ENCODE measurements at regions not wholly inside any gene's neighbourhood (a gene's known extent, or its start where the extent isn't known, plus 50 kb on each side); places are given as distances from the start of the nearest gene placed in this dataset.
"Not testable (repeated sequence)": the region's sequence is repeated elsewhere in the genome, so short reads cannot be mapped to it uniquely, and the experiment has no call there.

DNA sequence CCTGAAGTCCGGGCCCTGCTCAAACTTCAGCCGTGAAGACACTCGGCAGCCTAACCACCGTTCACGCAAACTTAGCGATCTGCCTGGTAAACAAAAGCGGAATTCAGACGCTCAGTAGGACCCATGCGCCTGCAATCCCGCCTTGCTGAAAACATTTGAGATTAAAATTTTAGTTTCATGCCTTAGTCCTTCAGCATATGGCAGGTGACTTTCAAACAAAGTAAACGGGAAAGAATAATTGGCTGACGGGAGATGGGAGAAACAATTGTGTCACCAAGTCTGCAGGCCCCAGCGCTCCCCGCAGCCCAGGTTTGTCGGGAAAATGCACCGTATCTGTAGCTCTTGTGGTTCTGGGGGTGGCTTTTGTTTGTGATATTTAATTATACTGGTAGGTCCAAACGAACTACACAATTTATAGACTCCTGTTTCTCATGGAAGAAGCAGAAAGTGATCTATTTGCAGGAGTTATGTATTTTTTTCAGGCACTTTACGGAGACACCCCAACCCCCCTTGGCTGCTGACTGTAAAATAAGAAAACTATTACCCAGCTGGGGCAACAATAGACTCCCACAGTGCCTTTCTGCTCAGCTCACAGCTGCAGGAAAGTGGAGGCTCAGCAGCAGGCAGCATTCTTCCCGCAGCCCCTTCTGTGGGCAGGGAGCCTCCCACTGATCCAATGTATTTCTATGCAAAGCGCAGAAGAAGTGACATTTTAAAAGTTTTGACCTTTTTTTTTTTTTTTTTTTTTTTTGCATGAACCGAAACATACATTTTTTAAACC is 94.8 kb downstream of the SOX1 start:
- Histone ChIP-seq H3K36me3 (no peaks in the 10 kb centered on the region), H3K4me3 (ENCODE audit: low read depth, low read length) (no peak overlapping the region), H3K27me3 (peaks cover 47% of the 10 kb centered on the region), H3K4me1 (no peaks in the 10 kb centered on the region), H3K9me3 (no peaks in the 10 kb centered on the region)
- DNase-seq = no peak
- TF ChIP-seq CTCF (IDR thresholded peaks at IDR 0.05; ENCODE audit: low read depth, low read length) = no peak

GRCh38 chr13:112163691-112164660 is 97.0 kb downstream of the SOX1 start:
- not testable (repeated sequence) for H3K9me3 ChIP-seq; H3K4me1 ChIP-seq; H3K36me3 ChIP-seq; DNase-seq; H3K4me3 ChIP-seq (ENCODE audit: low read depth, low read length)
- H3K27me3 ChIP-seq = peaks cover 52% of the 10 kb centered on the region

- H3K4me3 ChIP-seq (ENCODE audit: low read depth, low read length) = no peak overlapping the region
- peaks cover 36% of the 10 kb centered on the region for H3K27me3 ChIP-seq
- DNase-seq = no peak
- H3K36me3 ChIP-seq = no peaks in the 10 kb centered on the region
- H3K4me1 ChIP-seq = no peaks in the 10 kb centered on the region
- no peak for TF ChIP-seq CTCF (IDR thresholded peaks at IDR 0.05; ENCODE audit: low read depth, low read length)
- no peaks in the 10 kb centered on the region for H3K9me3 ChIP-seq
Observed at GRCh38 chr13:112165712-112166111, 98.8 kb downstream of the SOX1 start.

DNA sequence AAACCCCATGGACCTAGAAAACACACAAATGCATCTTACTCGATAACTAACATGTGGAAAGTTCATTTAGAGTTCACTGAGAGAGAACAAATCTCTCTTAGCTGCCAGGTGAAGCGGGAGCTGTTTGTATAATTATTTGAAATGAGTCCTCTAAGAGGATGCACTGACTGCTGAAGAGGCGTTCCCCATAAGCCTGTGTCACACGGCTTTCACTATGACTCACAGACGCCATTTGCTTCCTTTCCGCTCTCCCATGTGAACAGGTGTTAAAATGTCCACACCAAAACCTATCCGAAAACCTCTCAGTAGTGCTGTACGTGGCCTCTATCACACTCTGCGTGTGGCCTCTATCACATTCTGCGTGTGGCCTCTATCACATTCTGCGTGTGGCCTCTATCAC is 101.8 kb downstream of the SOX1 start:
- H3K36me3 ChIP-seq = no peaks in the 10 kb centered on the region

DNA sequence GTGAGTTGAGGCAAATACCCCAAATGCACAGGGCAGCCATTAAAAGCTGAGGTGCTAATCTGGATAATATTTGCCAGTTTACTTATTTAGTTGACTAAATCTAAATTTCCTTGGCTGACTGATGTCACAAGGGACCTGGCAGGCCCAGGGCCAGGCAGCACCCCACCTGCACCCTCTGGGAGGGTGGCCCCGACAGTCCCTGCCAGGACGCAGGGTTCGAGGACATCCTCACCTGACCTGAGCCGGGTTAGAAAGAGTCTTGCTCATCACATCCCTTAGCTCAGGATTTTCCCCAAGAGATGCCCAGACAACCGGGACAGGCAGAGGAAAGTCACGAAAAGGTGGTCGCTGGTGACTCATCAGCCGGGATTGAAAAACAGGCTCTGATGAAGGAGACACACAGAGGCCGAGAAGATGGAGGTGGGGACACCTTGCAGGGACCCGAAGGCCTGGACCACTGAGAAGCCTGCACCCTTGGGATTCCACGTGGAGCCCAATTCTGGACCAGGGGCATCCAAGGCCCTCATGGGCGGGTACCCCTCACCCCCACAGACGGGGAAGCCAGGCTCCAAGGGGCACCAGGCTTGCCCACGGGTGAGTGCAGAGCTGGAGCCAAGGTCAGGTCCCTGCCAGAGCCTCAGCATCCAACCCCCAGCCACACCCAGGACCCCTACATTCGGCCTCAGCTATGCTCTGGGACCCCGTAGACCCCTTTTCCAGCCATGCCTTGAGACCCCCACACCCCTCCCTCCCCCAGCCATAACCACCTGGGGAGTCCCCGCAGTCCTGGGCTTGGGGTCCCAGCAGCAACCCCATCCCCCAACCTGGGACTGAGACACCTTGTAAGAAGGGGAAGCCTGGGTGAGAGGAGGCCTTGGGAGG is 103.2 kb downstream of the SOX1 start:
- no peak for TF ChIP-seq CTCF (IDR thresholded peaks at IDR 0.05; ENCODE audit: low read depth, low read length)
- no peaks in the 10 kb centered on the region for H3K9me3 ChIP-seq
- H3K4me1 ChIP-seq = no peaks in the 10 kb centered on the region
- peaks cover 63% of the 10 kb centered on the region for H3K27me3 ChIP-seq
- H3K36me3 ChIP-seq = no peaks in the 10 kb centered on the region
- H3K4me3 ChIP-seq (ENCODE audit: low read depth, low read length) = no peak overlapping the region
- DNase-seq = no peak

More for the DNA sequence above, 101.8 kb downstream of the SOX1 start:
- H3K27me3 ChIP-seq = peaks cover 49% of the 10 kb centered on the region
- no peak for TF ChIP-seq CTCF (IDR thresholded peaks at IDR 0.05; ENCODE audit: low read depth, low read length)
- no peaks in the 10 kb centered on the region for H3K4me1 ChIP-seq
- no peak overlapping the region for H3K4me3 ChIP-seq (ENCODE audit: low read depth, low read length)
- DNase-seq = no peak
- H3K9me3 ChIP-seq = no peaks in the 10 kb centered on the region
